ENCODE measurements at regions not wholly inside any gene's neighbourhood (a gene's known extent, or its start where the extent isn't known, plus 50 kb on each side); places are given as distances from the start of the nearest gene placed in this dataset.
"Not testable (repeated sequence)": the region's sequence is repeated elsewhere in the genome, so short reads cannot be mapped to it uniquely, and the experiment has no call there.

DNA sequence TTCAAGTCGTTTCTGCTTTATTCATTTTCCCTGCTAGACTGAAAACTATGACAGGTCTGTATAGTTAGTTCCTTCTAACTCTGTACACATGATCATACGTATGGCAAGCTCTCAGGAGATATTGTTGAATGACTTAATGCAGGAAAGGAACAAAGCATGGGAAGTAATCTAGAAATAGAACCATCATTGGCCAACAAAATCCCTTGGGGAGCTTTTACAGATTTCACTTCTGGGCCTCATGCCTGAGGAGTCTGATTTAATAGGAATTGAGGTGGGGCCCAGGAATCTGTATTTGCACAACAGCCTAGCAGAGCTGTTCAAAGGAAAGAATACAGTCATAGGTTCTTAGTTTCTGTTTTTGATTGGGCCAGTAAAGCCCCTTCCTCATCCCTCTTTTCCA is 229.2 kb downstream of the MAP2K6 start:
- DNase-seq (ENCODE audit: low spot score) = no peak
- H3K4me3 Mint-ChIP-seq = no peak overlapping the region
- H3K4me1 Mint-ChIP-seq (ENCODE audit: low read depth) = no peaks in the 10 kb centered on the region
- H3K36me3 Mint-ChIP-seq (ENCODE audit: low read depth) = no peaks in the 10 kb centered on the region
- H3K27me3 Mint-ChIP-seq (ENCODE audit: low read depth) = peaks cover 4% of the 10 kb centered on the region
- H3K9me3 Mint-ChIP-seq = no peaks in the 10 kb centered on the region
- H3K27ac Mint-ChIP-seq = no peak overlapping the region

DNA sequence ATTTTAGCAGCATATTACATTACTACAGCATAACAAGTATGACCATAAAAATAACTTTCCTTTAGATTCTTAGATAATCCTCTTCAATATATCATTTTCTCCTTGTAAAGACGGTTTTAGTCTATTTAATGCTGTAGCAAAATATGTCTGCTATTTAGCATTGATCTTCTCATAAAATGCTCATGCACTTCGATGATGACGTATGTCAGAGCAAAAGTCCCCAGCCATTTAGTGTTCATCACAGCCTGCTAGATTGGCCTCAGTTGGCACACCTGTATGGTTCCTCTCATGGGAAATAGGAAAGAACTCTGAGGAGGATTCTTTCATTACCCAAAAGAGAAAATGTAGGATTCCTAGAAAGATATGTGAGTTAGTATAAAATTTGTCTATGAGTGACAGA is 232.2 kb downstream of the MAP2K6 start:
- Mint-ChIP-seq H3K27me3 (ENCODE audit: low read depth) (peaks cover 1% of the 10 kb centered on the region), H3K36me3 (ENCODE audit: low read depth) (no peaks in the 10 kb centered on the region), H3K4me1 (ENCODE audit: low read depth) (no peaks in the 10 kb centered on the region), H3K27ac (no peak overlapping the region), H3K9me3 (no peaks in the 10 kb centered on the region), H3K4me3 (no peak overlapping the region)
- no peak for DNase-seq (ENCODE audit: low spot score)

DNA sequence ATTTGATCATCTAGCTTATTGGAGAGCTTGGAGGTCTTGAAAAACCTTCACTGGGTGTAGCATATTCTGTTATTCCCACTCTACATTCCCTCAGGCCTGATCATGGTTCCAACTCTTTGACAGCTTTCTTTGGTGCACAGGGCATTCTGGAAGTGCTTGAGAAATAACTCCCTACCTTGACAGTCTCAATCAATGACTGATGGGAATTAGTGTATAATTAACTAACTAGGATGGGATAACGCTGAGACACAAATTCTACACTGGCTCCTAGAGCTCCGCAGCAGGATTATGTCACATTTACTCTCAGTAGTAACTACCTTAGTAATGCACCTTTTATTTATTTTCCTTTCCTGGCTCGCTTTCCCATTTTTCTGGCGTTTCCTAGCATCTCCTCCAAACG is 236.4 kb downstream of the MAP2K6 start:
- no peaks in the 10 kb centered on the region for H3K36me3 Mint-ChIP-seq (ENCODE audit: low read depth)
- no peak overlapping the region for H3K4me3 Mint-ChIP-seq
- H3K27me3 Mint-ChIP-seq (ENCODE audit: low read depth) = no peaks in the 10 kb centered on the region
- H3K27ac Mint-ChIP-seq = no peak overlapping the region
- no peaks in the 10 kb centered on the region for H3K9me3 Mint-ChIP-seq
- no peak for DNase-seq (ENCODE audit: low spot score)
- no peaks in the 10 kb centered on the region for H3K4me1 Mint-ChIP-seq (ENCODE audit: low read depth)

DNA sequence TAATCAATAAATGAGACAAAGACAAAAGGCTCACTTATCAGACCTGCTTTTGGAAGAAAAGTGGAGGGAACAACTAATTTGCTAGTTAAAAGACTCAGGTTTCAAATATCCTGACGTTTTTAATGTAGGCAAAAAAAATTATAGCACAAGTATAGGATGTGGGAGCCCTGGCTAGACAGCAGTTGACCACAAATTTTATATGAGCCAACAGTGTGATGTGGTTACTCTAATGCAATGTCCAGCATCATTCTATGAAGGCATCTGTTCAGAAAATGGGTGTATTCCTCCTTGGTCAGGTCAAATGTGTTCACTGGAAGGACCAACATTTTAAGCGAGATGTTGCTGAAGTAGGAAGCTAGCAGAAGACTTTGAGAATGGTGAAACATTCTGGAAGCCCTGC is 237.4 kb downstream of the MAP2K6 start:
- no peak for DNase-seq (ENCODE audit: low spot score)
- Mint-ChIP-seq H3K27ac (no peak overlapping the region), H3K36me3 (ENCODE audit: low read depth) (no peaks in the 10 kb centered on the region), H3K9me3 (no peaks in the 10 kb centered on the region), H3K4me1 (ENCODE audit: low read depth) (no peaks in the 10 kb centered on the region), H3K4me3 (no peak overlapping the region), H3K27me3 (ENCODE audit: low read depth) (no peaks in the 10 kb centered on the region)

DNA sequence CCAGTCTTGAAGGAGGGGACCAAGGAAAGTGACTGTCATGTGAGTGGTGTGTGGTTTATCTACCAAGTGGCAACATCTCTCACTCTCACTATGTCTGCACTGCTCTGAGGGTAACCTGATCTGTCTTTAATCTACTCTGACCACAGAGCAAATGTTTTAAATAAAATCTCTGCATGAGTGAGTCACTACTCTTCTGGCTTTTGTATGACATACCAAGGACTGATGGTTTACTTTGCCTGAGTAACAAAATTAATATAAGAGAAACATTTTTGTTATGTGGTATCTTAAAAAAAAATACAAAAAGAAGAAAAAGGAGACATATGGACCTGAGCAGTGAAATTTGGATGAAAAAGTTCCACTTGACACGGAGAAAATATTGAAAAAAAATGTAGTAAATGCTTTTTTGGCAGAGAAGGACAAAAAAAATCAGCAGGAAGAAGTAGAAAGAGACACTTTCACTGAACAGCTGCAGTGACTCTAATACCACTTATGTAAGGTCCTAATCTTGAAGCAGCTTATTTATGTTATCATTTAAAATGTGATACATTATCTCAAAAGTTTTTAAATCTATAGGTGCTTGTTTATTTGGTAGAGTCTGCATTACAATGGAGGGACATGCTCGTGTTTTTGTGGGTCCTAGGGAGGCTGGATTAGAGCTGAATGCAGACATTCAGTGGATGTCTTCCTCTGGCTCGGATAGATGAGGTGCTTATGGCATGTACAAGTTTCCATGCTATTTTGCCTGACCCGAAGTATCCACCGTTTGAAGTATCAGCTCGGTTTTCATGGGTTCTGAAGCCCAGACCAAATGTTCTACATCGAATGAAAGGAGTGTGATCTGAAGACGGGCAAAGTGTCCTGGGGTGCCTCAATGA is 240.7 kb downstream of the MAP2K6 start:
- no peak for DNase-seq (ENCODE audit: low spot score)
- H3K27me3 Mint-ChIP-seq (ENCODE audit: low read depth) = no peaks in the 10 kb centered on the region

DNA sequence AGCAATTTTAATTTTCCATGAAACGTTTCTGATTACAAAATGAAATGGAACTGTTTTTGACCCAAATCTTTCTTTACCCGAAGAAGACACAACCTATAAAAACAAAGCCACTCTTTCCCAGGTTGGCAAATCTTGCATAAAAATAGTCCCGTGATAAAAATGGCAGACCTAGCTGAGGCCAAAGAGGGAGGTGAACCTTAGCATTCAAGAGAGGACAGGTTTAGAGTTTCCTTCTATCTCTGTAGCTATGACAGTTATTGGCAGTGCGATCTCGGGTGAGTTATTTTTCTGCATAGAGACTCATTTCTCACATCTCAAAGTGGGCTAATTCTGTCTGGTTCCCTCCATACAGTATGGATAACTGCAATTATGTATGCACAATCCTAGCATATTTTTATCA is 241.4 kb downstream of the MAP2K6 start:
- Mint-ChIP-seq H3K4me1 (ENCODE audit: low read depth) (no peaks in the 10 kb centered on the region), H3K36me3 (ENCODE audit: low read depth) (no peaks in the 10 kb centered on the region), H3K27me3 (ENCODE audit: low read depth) (no peaks in the 10 kb centered on the region), H3K4me3 (no peak overlapping the region), H3K27ac (no peak overlapping the region), H3K9me3 (no peaks in the 10 kb centered on the region)
- DNase-seq (ENCODE audit: low spot score) = no peak

More for the DNA sequence above, 240.7 kb downstream of the MAP2K6 start:
- Mint-ChIP-seq H3K27ac (no peak overlapping the region), H3K36me3 (ENCODE audit: low read depth) (no peaks in the 10 kb centered on the region), H3K4me3 (no peak overlapping the region), H3K4me1 (ENCODE audit: low read depth) (no peaks in the 10 kb centered on the region), H3K9me3 (no peaks in the 10 kb centered on the region)

DNA sequence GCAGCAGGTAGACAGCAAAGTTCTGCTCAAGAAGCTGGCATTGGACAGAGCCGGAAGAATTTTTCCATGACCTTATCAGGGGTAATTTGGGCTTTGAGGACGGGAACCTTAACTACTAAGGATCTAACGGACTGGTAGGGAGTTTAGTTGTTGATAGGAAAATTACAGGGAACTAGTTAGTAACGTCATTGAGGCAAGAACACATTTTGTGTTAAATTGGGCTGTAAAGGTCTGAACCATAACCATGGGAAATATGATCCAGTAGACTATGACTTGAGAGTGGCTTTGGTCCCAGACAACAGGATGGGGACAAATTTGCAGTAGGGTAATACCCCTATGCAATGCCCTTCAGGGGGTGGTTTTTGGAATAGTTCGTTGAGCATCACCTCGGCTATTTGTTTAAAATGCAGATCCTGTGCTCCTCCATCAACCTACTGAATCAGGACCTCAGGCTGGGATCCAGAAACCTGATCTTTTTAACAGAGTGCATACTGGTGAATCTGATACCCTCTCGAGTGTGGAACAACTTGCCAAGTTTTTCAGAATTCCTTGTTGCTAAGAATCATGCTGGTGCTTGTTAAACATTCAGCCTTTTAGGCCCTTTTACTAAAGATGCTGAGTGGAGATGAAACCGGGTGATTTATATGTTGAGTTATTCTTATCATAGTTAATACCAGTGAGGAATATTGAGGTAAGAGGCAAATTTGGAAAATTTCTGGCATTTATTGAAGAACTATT is 255.1 kb downstream of the MAP2K6 start:
- DNase-seq (ENCODE audit: low spot score) = no peak
- Mint-ChIP-seq H3K27ac (no peak overlapping the region), H3K27me3 (ENCODE audit: low read depth) (no peaks in the 10 kb centered on the region), H3K36me3 (ENCODE audit: low read depth) (no peaks in the 10 kb centered on the region), H3K4me3 (no peak overlapping the region), H3K4me1 (ENCODE audit: low read depth) (no peaks in the 10 kb centered on the region), H3K9me3 (no peaks in the 10 kb centered on the region)

DNA sequence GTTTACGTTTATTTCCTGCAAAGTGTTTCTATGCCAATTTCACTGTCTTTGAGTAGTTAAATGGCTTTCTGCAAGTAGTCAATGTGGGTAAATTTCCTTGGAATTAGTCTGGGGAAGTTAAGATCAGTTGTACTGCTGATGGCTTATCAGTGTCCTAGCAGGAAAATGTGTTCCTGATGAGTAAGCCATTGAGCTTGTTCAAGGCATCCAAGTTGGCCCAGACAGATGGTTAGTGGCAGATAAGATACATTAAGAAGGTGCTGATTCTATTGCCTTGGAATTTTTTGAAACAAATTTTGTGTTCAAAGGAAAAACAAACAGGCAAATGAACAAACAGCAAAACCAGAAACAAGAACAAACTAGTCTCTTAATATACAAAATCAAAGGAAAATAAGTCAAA is 258.4 kb downstream of the MAP2K6 start:
- DNase-seq (ENCODE audit: low spot score) = no peak
- Mint-ChIP-seq H3K9me3 (no peaks in the 10 kb centered on the region), H3K4me3 (no peak overlapping the region), H3K27ac (no peak overlapping the region), H3K36me3 (ENCODE audit: low read depth) (no peaks in the 10 kb centered on the region), H3K27me3 (ENCODE audit: low read depth) (no peaks in the 10 kb centered on the region), H3K4me1 (ENCODE audit: low read depth) (no peaks in the 10 kb centered on the region)

DNA sequence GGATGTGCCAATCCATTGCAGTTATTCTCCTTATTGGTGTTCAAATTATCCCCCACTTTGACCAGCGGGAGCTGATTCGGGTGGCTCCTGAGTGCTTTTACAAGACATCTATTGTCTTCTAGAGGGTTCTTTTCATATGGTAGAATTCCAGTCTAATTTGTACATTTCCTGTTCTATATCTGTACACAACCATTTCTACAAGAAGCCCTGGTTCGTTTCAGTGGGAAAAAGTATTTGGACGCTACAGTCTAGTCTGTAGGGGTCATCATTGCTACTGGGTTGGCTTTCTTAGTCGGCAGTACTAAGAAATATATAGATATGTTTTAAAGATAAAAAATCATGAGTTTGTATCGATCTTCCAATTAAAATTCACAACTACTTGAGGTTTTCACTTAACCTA is 262.6 kb downstream of the MAP2K6 start:
- Mint-ChIP-seq H3K4me1 (ENCODE audit: low read depth) (no peaks in the 10 kb centered on the region), H3K4me3 (no peak overlapping the region), H3K27ac (no peak overlapping the region), H3K9me3 (no peaks in the 10 kb centered on the region), H3K36me3 (ENCODE audit: low read depth) (no peaks in the 10 kb centered on the region), H3K27me3 (ENCODE audit: low read depth) (no peaks in the 10 kb centered on the region)
- DNase-seq (ENCODE audit: low spot score) = no peak

DNA sequence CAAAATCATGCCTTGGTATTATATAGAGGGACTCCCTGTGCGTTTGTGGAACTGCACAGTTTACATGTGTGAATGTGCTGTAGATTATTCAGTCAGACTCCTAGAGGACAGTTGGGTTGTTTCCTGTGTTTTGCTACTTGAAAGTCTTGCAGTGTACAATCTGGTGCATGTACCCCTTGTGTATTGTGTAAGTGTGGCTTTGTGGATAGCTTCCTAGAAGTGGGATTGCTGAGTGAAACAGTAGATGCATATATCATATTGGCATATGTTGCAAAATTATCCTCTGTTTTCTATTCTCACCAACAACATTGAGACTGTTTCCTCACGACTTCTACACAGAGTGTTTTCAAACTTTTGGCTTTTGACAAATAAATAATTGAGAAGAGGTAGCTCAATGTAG is 263.7 kb downstream of the MAP2K6 start:
- no peaks in the 10 kb centered on the region for H3K36me3 Mint-ChIP-seq (ENCODE audit: low read depth)
- DNase-seq (ENCODE audit: low spot score) = no peak
- no peaks in the 10 kb centered on the region for H3K4me1 Mint-ChIP-seq (ENCODE audit: low read depth)
- no peak overlapping the region for H3K4me3 Mint-ChIP-seq
- no peaks in the 10 kb centered on the region for H3K27me3 Mint-ChIP-seq (ENCODE audit: low read depth)
- no peak overlapping the region for H3K27ac Mint-ChIP-seq
- H3K9me3 Mint-ChIP-seq = no peaks in the 10 kb centered on the region

DNA sequence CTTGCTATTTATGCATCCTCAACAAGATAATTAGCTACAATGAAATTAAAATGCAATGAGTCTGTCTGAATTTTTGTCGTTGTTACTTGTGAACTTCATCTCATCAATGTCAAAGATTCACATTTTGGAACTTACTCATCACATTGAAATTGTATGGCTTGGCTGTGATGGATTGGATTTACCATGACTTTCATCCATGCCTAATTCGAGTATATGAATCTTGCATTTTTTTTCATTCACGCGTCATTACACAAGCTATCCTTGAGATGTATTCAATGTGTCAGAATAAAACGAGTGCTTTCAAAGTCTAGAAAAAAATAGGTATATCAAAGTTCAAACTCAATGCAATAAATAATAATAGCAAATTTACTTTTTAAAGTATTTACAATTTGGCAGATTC is 265.3 kb downstream of the MAP2K6 start:
- Mint-ChIP-seq H3K4me3 (no peak overlapping the region), H3K27ac (no peak overlapping the region), H3K4me1 (ENCODE audit: low read depth) (no peaks in the 10 kb centered on the region), H3K27me3 (ENCODE audit: low read depth) (no peaks in the 10 kb centered on the region), H3K9me3 (peaks cover 2% of the 10 kb centered on the region), H3K36me3 (ENCODE audit: low read depth) (no peaks in the 10 kb centered on the region)
- no peak for DNase-seq (ENCODE audit: low spot score)

DNA sequence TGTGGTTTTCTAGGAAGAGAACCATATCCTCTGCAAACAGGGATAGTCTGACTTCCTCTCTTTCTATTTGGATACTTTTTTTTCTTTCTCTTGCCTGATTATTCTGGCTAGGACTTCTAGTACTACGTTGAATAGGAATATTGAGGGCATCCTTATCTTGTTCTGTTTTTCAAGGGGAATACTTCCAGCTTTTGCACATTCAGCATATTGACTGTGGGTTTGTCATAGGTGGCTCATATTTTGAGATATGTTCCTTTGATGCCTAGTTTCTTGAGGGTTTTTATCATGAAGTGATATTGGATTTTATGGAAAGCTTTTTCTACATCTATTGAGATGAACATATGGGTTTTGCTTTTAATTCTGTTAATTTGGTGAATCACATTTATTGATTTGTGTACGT is 269.8 kb downstream of the MAP2K6 start:
- Mint-ChIP-seq H3K9me3 (peaks cover 7% of the 10 kb centered on the region), H3K27ac (no peak overlapping the region), H3K4me1 (ENCODE audit: low read depth) (no peaks in the 10 kb centered on the region), H3K36me3 (ENCODE audit: low read depth) (no peaks in the 10 kb centered on the region), H3K27me3 (ENCODE audit: low read depth) (no peaks in the 10 kb centered on the region), H3K4me3 (no peak overlapping the region)
- no peak for DNase-seq (ENCODE audit: low spot score)

DNA sequence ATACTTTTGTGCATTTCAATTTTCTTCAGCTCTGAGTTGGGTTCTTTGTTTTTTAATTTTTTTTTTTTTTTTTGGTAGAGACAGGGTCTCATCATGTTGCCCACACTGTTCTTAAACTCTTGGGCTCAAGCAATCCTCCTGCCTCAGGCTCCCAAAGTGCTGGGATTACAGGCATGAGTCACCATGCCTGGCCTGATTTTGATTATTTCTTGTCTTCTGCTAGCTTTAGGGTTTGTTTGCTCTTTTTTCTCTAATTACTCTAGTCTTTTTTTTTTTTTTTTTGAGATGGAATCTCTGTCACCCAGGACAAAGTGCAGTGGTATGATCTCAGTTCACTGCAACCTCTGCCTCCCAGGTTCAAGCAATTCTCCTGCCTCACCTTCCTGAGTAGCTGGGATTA is 270.7 kb downstream of the MAP2K6 start:
- DNase-seq (ENCODE audit: low spot score); H3K36me3 Mint-ChIP-seq (ENCODE audit: low read depth); H3K27ac Mint-ChIP-seq; H3K27me3 Mint-ChIP-seq (ENCODE audit: low read depth); H3K4me1 Mint-ChIP-seq (ENCODE audit: low read depth); H3K4me3 Mint-ChIP-seq; H3K9me3 Mint-ChIP-seq: not testable (repeated sequence)

DNA sequence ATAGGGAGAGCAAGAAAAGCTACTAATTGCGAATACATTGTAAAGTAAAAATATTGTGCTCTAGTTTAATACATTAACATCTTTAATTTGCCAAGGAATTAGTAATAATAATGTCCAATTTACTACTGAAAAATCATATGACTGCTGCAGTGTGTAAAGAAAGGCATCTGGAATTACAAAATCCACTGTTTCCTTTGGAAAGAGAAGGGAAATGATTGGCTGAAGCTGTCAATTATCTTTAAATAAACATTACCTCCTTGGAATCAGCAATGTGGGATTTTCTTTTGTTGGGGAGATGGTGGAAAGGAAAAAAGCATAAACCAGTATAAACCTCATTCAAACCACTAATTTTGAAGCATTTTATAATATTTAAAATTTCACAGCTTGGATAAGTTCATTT is 276.0 kb downstream of the MAP2K6 start:
- DNase-seq (ENCODE audit: low spot score) = no peak
- Mint-ChIP-seq H3K9me3 (peaks cover 4% of the 10 kb centered on the region), H3K27ac (no peak overlapping the region), H3K36me3 (ENCODE audit: low read depth) (no peaks in the 10 kb centered on the region), H3K4me1 (ENCODE audit: low read depth) (no peaks in the 10 kb centered on the region), H3K27me3 (ENCODE audit: low read depth) (no peaks in the 10 kb centered on the region), H3K4me3 (no peak overlapping the region)
